HL-60 (cell line): ENCODE measurements at regions not wholly inside any gene's neighbourhood (a gene's known extent, or its start where the extent isn't known, plus 50 kb on each side); places are given as distances from the start of the nearest gene placed in this dataset.

Experiments used
- DNase-seq, 2 experiments: peaks; one replicate each; pipeline ENCODE4 v3.0.0-alpha.2; 2010 to 2020; ENCODE audit warnings: low read depth in 1 of 2, low spot score in 1 of 2
- H3K27ac ChIP-seq: fragments of 250-450 bp; sonication (Bioruptor Pico); replicated peaks from 2 replicates; pipeline ENCODE4 v1.5.1; 2020; ENCODE audit warnings: mild to moderate bottlenecking, moderate library complexity
- H3K27me3 ChIP-seq: fragments of 250-450 bp; sonication (Bioruptor Pico); 2 replicates; pipeline ENCODE4 v1.5.1; 2021; ENCODE audit warnings: mild to moderate bottlenecking, moderate library complexity; ENCODE audit not compliant: insufficient read depth, poor library complexity, severe bottlenecking
- H3K4me3 ChIP-seq: replicated peaks from 2 replicates; pipeline ENCODE4 v1.5.1; 2011; ENCODE audit warnings: mild to moderate bottlenecking, control low read depth, low read length; ENCODE audit not compliant: insufficient read depth
- GABPA ChIP-seq: IDR thresholded peaks from 2 replicates; pipeline ENCODE4 v1.6.1; 2012; ENCODE audit warnings: low read depth
- POLR2AphosphoS5 ChIP-seq: IDR thresholded peaks from 2 replicates; pipeline ENCODE4 v1.6.1; 2012; ENCODE audit warnings: low read depth
- SPI1 ChIP-seq: IDR thresholded peaks from 2 replicates; pipeline ENCODE4 v1.6.1; 2012; ENCODE audit warnings: low read depth, mild to moderate bottlenecking, borderline replicate concordance
- TF ChIP-seq, protein P1 (sequence below): IDR thresholded peaks from 2 replicates; pipeline ENCODE4 v1.6.1; 2012; ENCODE audit warnings: low read depth; ENCODE audit not compliant: insufficient replicate concordance
- TF ChIP-seq, protein P2 (sequence below): IDR thresholded peaks from one replicate; pipeline ENCODE4 v1.5.1; 2011; ENCODE audit warnings: low read length, control low read depth, inconsistent platforms; ENCODE audit not compliant: insufficient read depth

DNA sequence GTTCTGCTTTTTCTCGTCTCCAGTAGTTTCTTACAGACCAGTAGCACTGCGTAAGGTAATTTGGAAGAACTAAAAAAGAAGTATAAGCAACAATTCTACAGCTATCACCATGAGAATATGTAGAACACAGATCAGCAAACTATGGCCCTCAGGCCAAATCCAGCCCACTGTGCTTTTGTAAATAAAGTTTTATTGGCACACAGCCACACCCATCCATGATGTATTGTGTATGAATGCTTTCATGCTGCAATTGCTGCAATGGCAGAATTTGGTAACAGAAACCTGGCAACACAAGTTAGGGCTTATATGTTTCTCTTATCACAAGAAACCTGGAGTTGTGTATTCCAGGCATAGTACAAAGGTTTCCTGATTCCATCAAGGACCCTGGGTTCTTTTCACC is 386.8 kb upstream of the TSHZ2 start:
- DNase-seq = no peak
- Histone ChIP-seq H3K27ac (no peak overlapping the region), H3K27me3 (no peaks in the 10 kb centered on the region), H3K4me3 (no peak overlapping the region)
- TF ChIP-seq, protein P1, sequence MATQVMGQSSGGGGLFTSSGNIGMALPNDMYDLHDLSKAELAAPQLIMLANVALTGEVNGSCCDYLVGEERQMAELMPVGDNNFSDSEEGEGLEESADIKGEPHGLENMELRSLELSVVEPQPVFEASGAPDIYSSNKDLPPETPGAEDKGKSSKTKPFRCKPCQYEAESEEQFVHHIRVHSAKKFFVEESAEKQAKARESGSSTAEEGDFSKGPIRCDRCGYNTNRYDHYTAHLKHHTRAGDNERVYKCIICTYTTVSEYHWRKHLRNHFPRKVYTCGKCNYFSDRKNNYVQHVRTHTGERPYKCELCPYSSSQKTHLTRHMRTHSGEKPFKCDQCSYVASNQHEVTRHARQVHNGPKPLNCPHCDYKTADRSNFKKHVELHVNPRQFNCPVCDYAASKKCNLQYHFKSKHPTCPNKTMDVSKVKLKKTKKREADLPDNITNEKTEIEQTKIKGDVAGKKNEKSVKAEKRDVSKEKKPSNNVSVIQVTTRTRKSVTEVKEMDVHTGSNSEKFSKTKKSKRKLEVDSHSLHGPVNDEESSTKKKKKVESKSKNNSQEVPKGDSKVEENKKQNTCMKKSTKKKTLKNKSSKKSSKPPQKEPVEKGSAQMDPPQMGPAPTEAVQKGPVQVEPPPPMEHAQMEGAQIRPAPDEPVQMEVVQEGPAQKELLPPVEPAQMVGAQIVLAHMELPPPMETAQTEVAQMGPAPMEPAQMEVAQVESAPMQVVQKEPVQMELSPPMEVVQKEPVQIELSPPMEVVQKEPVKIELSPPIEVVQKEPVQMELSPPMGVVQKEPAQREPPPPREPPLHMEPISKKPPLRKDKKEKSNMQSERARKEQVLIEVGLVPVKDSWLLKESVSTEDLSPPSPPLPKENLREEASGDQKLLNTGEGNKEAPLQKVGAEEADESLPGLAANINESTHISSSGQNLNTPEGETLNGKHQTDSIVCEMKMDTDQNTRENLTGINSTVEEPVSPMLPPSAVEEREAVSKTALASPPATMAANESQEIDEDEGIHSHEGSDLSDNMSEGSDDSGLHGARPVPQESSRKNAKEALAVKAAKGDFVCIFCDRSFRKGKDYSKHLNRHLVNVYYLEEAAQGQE = no peak
- TF ChIP-seq SPI1 (no peak), GABPA (no peak), POLR2AphosphoS5 (no peak)
- TF ChIP-seq, protein P2, sequence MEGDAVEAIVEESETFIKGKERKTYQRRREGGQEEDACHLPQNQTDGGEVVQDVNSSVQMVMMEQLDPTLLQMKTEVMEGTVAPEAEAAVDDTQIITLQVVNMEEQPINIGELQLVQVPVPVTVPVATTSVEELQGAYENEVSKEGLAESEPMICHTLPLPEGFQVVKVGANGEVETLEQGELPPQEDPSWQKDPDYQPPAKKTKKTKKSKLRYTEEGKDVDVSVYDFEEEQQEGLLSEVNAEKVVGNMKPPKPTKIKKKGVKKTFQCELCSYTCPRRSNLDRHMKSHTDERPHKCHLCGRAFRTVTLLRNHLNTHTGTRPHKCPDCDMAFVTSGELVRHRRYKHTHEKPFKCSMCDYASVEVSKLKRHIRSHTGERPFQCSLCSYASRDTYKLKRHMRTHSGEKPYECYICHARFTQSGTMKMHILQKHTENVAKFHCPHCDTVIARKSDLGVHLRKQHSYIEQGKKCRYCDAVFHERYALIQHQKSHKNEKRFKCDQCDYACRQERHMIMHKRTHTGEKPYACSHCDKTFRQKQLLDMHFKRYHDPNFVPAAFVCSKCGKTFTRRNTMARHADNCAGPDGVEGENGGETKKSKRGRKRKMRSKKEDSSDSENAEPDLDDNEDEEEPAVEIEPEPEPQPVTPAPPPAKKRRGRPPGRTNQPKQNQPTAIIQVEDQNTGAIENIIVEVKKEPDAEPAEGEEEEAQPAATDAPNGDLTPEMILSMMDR = no peak

DNA sequence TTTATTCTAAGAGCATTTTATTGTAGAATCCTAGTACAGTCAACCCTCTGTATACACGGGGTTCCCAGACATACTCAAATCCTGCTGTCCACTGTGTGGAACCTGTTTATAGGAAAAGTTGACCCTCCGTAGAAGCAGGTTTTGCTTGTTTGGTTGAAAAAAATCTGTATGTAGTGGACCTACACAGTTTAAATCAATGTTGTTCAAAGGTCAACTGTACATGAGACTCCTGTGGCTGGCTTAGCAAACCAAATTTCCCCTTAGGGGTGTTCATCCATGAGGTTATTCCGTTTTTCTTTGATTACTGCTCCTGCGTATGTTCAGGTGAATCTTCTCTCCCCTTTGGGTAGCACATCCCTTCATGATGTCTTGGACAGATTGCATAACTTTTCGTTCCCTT is 387.0 kb upstream of the ZFP64 start:
- DNase-seq = no peak
- TF ChIP-seq POLR2AphosphoS5 (no peak), GABPA (no peak)

DNA sequence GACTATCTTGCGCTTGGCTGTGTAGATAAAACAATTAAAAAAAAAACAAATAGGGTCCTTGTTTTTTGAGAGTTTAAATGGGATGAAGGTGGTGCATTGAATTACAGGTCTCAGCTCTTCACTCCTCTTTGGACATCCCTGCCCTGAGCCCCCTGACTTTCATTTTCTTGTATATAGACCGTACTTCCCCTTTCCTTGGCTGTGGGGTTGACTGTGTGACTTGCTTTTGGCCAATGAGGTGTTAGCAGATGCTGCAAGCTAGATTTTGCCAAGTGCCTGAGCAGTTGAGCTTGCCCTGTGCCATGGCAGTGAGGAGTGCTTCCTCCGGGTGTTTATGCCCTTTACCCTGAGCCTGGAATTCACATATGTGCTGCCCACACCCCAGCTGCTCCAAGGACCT is 386.1 kb upstream of the ZFP64 start:
- DNase-seq = peak in 1 of 2 experiments; percentile 4
- Histone ChIP-seq H3K27ac (no peak overlapping the region), H3K4me3 (no peak overlapping the region), H3K27me3 (peaks cover 2% of the 10 kb centered on the region)
- no peak for TF ChIP-seq POLR2AphosphoS5
- TF ChIP-seq, protein P1 = no peak
- TF ChIP-seq, protein P2 = no peak
- TF ChIP-seq SPI1 = no peak
- no peak for TF ChIP-seq GABPA

More for the DNA sequence above, 387.0 kb upstream of the ZFP64 start:
- H3K27me3 ChIP-seq = peaks cover 2% of the 10 kb centered on the region
- no peak overlapping the region for H3K27ac ChIP-seq
- H3K4me3 ChIP-seq = no peak overlapping the region

DNA sequence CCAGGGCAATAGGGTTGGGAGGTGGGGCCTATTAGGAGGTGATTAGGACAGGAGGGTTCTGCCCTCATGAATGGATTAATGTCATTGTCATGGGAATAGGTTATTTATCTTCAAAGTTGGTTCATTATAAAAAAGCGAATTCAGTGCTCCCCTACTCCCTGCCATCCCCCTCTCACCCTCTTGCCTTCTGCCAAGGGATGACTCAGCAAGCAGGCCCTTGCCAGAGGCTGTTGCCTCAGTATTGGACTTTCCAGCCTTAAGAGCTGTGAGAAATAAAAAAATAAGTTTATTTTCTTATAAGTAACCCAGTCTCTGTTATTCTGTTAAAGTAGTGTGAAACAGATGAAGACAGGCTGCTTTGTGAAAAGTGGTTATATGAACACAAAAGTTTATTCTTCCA is 381.1 kb upstream of the ZFP64 start:
- no peak overlapping the region for H3K4me3 ChIP-seq
- no peak overlapping the region for H3K27ac ChIP-seq
- TF ChIP-seq POLR2AphosphoS5 = no peak
- TF ChIP-seq, protein P2 = no peak
- TF ChIP-seq GABPA = no peak
- no peak for TF ChIP-seq SPI1
- no peak for DNase-seq
- peaks cover 2% of the 10 kb centered on the region for H3K27me3 ChIP-seq
